GM21619 (cell line): ENCODE measurements at regions not wholly inside any gene's neighbourhood (a gene's known extent, or its start where the extent isn't known, plus 50 kb on each side); places are given as distances from the start of the nearest gene placed in this dataset.
"Not testable (repeated sequence)": the region's sequence is repeated elsewhere in the genome, so short reads cannot be mapped to it uniquely, and the experiment has no call there.

ENCODE experiments used
- ATAC-seq: cut with Tn5 transposase; IDR thresholded peaks from one replicate; pipeline ENCODE4 v1.9.1; 2021; ENCODE audit not compliant: unreplicated experiment

DNA sequence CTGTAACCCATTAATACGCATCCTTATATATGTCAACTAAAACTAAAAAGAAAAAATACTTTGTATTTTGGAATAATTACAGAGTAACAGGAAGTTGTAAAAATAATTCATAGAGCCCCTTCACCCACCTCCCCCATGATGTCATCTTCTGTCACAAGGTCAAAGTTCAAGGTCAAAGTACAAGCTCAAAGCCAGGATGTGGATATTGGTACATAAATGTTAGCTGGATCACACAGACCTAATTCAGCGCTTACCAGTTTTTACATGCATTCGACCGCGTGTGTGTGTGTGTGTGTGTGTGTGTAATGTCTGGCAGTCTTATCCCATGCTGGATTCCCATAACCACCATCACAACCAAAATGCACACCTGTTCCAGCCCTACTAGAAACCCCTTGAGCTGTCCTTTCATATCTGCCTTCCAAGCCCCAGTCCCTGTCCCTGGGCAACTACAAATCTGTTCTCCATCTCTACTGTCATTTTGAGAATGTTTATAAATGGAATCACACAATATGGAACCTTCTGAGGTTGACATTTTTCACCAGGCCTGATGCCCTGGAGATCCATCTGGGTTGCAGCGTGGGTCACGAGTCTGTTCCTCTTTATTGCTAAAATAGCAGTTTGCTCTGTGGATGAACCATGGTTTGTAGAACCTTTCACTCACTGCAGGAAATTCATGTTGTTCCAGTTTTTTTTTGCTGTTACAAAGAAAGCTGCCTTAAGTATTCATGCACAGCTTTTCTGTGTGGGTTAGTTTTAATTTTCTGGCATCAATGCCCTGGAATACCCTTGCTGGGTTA, 153.6 kb upstream of the PITRM1 start:
- no peak for ATAC-seq

DNA sequence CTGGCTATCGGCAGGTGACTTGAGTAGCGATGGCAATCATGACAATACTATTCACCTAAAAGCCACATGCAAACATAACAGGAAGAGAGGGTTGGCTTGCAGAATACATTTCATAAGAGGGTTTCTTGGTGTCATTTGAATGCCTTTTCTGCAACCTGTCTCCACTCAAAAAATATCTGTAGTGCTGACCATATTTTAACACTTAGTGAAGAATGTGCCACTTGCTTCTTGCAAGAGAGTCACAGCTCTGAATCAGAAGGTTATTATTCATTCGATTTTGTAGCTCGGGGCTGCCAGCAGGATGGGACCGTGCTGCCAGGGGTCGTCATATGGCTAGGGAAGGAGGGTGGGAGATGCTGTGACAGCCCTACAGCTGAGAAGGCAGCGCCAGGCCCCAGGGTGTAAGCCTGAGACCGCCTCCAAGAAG, 152.0 kb upstream of the PITRM1 start:
- ATAC-seq: no peak

DNA sequence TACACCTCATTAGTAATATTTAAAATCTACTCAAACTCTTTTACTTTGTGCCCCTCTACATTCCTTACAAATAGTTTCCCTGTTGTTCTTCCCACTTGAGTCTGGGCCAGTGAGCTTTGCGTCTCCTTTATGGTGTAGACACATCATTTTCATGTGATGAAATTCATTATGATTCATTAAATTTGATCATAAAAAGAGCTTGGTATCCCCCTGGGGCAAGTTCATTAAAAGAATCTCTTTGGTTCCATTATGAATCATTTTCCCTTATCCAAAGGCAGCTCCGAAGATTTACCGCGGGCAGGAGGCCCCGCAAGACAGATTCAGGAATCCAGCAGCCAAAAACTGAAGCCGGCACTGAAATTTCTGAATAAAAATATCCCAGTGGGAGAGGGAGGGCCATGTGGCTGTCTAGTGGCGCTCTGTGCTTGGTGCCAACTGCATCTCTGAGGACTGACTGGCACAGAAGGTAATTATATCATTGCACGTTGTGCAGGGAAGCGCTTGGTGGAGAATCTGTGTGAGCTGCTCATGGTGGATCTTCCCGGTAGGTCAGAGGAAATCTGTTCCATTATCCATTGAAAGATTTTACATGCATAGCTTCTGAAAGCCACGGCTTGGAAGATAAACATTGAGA, 151.4 kb upstream of the PITRM1 start:
- ATAC-seq: no peak

DNA sequence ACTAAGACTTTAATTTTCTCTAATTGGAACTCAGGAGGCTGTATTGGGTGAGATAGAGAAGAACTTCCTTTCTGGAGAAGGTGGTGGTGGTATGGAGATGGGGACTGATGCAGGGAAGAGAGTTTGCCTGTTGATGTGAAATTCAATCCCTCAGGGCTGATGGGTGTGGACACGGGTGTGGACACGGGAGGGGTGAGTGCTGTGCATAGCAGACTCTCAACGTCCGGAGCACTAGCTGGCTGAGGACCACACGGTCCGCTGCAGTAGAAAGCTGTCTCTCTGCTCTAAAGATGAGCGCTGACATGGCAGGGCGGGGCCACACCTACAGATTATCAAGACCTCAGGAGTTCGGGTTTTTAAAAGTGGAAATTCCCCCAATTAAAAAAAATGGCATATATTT, 148.5 kb upstream of the PITRM1 start:
- no peak for ATAC-seq

DNA sequence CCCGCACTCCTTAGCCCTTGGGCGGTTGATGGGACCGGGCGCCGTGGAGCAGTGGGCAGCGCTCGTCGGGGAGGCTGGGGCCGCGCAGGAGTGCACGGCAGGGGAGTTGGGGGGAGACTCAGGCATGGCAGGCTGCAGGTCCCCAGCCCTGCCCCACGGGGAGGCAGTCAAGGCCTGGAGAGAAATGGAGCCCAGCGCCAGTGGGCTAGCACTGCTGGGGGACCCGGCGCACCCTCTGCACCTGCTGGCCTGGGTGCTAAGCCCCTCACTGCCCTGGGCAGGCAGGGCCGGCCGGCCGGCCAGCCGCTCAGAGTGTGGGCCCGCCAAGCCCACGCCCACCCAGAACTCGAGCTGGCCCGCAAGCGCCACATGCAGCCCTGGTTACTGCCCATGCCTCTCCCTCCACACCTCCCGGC, 147.2 kb upstream of the PITRM1 start:
- no peak for ATAC-seq

DNA sequence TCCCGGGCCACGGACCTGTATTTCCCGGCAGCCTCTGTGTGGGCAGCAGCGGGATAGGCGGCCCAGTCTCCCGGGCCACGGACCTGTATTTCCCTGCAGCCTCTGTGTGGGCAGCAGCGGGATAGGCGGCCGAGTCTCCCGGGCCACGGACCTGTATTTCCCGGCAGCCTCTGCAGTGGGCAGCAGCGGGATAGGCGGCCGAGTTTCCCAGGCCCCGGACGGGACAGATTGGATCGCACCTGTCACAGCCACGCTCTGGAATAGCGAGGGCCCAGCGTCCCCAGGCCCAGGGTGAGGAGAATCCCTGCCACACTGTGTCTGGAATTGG, 145.9 kb upstream of the PITRM1 start:
- ATAC-seq: not testable (repeated sequence)

DNA sequence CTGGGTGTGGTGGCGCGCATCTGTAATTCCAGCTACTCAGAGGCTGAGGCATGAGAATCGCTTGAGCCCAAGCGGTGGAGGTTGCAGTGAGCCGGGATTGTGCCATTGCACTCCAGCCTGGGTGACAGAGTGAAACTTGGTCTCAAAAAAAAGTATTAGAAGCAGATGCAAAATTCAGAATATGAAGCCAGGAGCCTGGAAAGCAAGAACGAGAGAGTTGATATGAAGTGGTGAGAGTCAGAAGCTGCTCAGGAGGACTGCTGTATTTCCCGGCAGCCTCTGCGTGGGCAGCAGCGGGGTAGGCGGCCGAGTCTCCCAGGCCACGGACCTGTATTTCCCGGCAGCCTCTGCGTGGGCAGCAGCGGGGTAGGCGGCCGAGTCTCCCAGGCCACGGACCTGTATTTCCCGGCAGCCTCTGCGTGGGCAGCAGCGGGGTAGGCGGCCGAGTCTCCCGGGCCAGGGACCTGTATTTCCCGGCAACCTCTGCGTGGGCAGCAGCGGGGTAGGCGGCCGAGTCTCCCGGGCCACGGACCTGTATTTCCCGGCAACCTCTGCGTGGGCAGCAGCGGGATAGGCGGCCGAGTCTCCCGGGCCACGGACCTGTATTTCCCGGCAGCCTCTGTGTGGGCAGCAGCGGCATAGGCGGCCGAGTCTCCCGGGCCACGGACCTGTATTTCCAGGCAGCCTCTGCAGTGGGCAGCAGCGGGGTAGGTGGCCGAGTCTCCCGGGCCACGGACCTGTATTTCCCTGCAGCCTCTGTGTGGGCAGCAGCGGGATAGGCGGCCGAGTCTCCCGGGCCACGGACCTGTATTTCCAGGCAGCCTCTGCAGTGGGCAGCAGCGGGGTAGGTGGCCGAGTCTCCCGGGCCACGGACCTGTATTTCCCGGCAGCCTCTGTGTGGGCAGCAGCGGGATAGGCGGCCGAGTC, 145.2 kb upstream of the PITRM1 start:
- not testable (repeated sequence) for ATAC-seq

DNA sequence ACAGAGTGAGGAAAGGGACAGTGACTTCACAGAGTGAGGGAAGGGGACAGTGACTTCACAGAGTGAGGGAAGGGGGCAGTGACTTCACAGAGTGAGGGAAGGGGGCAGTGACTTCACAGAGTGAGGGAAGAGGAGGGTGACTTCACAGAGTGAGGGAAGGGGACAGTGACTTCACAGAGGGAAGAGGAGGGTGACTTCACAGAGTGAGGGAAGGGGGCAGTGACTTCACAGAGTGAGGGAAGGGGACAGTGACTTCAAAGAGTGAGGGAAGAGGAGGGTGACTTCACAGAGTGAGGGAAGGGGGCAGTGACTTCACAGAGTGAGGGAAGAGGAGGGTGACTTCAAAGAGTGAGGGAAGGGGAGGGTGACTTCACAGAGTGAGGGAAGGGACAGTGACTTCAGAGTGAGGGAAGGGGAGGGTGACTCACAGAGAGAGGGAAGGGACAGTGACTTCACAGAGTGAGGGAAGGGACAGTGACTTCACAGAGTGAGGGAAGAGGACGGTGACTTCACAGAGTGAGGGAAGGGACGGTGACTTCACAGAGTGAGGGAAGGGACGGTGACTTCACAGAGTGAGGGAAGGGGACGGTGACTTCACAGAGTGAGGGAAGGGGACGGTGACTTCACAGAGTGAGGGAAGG, 142.0 kb upstream of the PITRM1 start:
- not testable (repeated sequence) for ATAC-seq

DNA sequence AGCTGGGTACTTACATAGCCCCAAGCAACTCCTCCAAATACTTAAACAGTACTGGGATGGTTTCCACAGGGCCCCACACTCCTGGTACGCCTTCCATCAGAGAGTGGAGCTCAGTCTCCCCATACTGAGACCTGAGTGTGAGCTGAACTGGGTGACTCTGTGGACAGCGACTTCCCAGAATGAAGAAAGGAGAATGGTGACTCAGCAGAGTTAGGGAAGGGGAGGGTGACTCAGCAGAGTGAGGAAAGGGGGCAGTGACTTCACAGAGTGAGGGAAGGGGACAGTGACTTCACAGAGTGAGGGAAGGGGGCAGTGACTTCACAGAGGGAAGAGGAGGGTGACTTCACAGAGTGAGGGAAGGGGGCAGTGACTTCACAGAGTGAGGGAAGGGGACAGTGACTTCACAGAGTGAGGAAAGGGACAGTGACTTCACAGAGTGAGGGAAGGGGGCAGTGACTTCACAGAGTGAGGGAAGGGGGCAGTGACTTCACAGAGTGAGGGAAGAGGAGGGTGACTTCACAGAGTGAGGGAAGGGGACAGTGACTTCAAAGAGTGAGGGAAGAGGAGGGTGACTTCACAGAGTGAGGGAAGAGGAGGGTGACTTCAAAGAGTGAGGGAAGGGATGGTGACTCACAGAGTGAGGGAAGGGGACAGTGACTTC, 141.3 kb upstream of the PITRM1 start:
- not testable (repeated sequence) for ATAC-seq

DNA sequence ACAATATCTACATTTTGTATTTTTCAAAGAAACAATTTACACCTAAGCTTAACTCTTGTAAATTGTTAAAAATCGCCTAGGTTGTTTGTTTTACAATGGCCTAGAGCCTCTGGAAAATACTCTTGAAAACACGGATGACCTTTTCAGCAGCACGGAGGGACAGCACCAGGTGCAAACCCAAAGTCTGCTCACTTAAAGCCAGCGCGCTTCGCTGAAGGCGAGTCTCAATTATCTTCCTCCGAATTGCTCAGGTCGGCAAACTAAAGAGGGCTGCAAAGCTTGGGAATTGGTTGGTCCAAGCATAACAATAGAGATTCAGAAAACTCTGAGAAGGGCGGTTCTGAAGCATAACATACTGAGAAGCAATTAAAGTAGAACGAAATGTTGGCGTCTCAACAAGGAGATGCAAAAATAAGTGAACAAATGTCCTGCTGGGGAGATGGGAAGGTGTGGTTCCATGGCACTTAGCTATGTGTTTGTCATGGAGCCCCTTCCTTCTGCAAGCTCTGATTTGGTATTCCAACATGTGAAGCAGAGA, 139.9 kb upstream of the PITRM1 start:
- ATAC-seq: no peak

DNA sequence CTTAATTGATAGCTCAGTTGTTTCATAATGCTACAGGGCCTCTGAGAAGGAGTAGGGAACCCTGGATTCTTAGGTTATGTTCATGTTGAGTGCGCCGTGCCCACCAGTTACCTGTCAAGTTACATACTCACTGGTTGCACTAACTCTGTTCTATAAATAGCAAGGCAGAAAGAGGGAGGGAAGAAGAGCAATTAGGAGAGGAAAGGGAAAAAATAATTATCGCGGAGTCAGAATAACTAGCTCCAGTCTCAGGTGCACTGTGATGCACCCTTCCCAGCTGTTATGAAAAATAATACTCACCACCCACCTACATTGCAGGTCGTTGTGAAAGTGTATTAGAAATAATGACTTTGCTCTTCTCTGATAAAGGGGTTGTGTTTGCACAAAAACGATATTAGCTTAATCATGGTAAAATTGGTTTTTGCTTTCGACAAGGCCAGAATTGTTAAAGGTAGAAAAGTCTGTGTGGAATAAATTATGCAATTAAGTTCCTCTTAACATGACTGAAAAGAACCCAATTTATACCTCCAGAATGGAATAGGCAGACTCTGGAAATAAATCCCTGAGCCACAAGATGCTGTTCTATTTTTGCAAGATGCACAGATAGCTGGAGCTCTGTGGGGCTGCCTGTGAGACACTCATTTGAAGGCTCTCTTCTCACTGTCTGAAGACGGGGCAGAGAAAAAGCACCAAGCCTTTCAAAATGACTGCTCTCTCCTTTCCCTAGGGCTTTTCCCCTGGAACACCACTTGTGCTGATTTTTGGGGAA, 137.6 kb upstream of the PITRM1 start:
- no peak for ATAC-seq

DNA sequence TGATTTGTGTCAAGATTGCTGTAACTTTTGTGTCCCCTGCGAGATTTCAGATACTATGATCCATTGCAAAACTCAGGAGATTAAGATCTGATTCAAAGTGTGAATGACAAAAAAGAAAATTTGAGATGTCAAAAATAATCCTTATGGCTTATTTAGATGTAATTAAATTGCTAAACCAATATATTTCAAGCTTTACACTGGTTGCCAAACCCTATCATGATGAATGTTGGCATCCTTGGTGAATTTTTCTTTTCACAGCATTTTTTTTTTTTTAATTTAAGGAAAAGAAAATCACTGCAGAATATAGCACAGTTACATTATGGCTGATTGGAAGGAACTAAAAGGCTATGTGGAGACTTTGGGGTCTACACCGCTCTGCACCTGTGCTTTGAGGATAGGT, 133.5 kb upstream of the PITRM1 start:
- ATAC-seq: no peak

DNA sequence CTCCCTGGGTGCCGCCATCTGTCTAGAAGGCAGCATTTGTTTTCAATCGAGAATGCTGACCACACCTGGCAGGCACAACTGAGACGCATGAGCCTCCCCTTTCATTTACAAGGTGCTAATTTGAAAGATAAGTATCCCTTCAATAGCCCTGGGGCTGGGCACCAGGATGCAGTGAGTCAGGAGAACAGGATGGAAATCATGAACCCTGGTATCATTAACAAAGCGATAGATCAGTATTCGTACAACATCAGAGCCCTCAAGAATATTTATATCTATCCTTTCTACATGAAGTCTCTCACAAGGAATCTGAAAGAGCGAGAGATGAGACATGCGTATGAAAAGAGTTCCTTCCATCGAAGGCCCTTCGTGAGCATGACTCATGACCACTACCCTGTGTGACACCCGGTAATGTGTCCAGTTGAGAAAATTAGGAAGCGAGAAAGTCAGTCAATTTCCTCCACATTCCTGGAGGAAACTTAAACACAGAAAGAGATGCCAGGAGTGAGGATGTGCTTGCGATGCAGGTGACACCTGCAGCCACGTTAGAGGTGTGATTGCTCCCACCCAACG, 123.1 kb upstream of the PITRM1 start:
- no peak for ATAC-seq

DNA sequence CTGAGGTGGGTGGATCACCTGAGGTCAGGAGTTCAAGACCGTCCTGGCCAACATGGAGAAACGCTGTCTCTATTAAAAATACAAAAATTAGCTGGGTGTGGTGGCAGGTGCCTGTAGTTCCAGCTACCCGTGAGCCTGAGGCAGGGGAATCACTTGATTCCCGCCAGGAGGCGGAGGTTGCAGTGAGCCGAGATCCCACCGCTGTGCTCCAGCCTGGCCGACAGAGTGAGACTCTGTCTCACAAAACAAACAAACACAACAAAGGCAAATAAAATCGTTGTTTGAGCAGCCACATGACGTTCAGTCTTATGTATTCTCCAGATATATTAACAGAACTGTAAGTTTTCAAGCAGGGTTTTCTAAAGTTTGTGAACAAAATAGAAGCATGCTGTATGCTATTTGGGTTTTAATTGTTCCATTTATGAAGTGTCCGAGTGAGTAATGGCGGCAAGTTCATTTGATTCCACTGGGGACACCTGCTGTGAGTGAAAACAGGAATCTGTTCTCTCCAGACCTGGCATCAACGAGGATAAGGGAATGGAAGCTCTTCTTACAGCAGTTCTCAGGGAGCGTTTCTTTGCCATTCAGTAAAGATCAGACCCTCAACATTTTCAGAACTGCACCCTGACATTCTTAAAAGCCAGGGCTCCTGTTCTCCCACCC, 122.5 kb upstream of the PITRM1 start:
- ATAC-seq: no peak

DNA sequence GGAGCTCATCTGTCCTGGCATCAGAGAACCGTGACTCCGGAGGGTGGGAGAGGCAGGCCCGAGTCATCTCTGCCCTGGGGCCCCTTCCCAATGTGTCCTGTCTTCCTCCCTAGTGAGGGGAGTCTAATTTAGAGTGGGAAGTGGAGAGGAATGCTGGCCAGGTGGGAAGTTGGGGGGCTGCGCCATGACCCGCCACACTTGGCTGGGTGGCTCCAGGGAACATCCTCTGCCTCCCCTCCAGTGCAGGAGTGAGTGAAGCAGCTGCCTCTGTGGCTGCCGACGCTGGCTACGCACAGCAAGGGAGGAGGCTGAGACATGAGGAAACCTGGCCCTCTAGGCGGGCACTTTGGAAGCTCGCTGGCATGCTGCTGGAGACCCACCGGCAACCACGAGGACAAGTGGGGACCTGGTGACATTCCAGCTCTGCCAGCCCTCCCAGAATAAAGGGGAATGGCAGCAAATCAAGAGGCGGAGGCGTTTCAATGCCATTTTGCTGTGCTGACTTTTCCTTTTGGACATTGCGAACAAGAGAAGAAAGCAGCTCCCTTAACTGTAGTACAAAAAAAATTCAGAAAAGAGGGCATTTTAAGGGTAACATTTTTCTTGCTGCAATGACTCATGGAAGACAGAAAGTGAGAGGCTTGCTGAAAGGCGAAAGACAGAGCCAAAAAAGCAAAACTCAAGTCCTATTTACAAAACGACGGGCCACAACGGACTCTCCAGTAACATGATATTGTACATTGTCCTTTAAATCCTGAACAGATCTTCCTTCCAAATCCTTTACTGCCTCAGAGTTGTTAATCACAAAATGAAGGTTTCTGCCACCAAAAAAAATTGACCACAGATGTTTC, 121.2 kb upstream of the PITRM1 start:
- no peak for ATAC-seq

DNA sequence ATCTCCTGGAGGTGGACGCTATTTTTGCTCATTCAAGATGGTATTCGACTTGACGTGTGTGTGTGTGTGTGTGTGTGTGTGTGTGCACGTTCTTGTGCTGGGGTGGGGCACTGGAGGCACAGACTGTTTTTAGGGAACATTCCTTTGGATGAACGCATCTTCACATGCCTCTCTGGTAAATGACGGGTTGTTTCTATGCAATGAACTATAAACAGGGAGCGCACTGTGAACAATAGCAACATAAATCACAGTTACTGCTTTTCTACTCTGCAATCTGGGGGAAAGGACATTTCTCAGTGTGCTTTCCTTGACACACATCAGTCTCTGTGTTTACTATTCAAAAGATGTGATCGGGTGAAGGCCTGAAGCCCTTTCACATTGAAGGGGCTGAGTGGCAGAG, 120.1 kb upstream of the PITRM1 start:
- ATAC-seq: no peak

DNA sequence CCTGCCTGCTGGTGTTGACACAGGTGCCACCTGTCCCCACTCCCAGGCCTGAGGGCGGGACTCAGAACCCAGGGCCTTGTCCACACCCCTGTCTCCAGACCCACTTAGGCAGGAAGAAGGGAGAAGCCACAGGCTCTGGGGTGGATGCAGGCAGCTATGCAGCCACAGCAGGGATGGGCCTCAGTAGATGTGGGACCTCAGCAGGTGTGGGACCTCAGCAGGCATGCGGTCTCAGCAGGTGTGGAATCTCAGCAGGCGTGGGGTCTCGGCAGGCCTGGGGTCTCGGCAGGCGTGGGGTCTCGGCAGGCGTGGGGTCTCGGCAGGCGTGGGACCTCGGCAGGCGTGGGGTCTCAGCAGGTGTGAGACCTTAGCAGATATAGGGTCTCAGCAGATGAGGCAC, 118.0 kb upstream of the PITRM1 start:
- ATAC-seq: no peak
